Pancreas (tissue), 10 donors: ENCODE measurements at regions not wholly inside any gene's neighbourhood (a gene's known extent, or its start where the extent isn't known, plus 50 kb on each side); places are given as distances from the start of the nearest gene placed in this dataset.

Experiments
- ATAC-seq, 4 donors: fragments of 200-7000 bp; cut with Tn5 transposase; one replicate each; pipeline versions ENCODE4 v1.8.0 to v1.9.1; 2020; ENCODE audit warnings: mild to moderate bottlenecking in 4 of 4, moderate library complexity in 4 of 4
- DNase-seq, 6 donors: peaks; one replicate each; pipeline ENCODE4 v3.0.0-alpha.2; 2020
- FAIRE-seq: peaks from 2 replicates; lab custom pipeline; 2012; peaks lifted over from hg19 to GRCh38; lab: Jason Lieb, UNC
- H3K27ac ChIP-seq, 4 donors: fragments of 200-600 bp; sonication (generic); 1 replicate in 3 of 4; 2 replicates in 1 of 4; pipeline versions ENCODE4 v1.5.0 to v1.8.0; 2020
- H3K27me3 ChIP-seq, 4 donors: fragments of 200-600 bp; one replicate each; pipeline ENCODE4 v1.8.0; 2021
- H3K36me3 ChIP-seq, 3 donors: fragments of 200-600 bp; sonication (generic) in 1 of 3; one replicate each; pipeline versions ENCODE4 v1.5.0 to v1.8.0; 2020 to 2021
- H3K4me1 ChIP-seq, 3 donors: fragments of 200-600 bp; one replicate each; pipeline ENCODE4 v1.8.0; 2021
- H3K4me3 ChIP-seq, 4 donors: fragments of 200-600 bp; sonication (generic) in 2 of 4; one replicate each; pipeline versions ENCODE4 v1.5.0 to v1.8.0; 2020 to 2021
- H3K9me3 ChIP-seq, 4 donors: fragments of 200-600 bp; one replicate each; pipeline ENCODE4 v1.8.0; 2021
- WGBS, 2 donors: extraction: QIAGEN DNeasy Blood & Tissue Kit; methylation state at CpG; one replicate each; pipeline ENCODE4 v1.1.7; 2013; 5-methylcytosine and 5-hydroxymethylcytosine counted together
- intact Hi-C, 3 donors: fragments of 100-400 bp; cut with DNase I; formaldehyde crosslinking; loops; one replicate each; pipeline versions ENCODE4 v1.11.1 to v1.14.2; 2022
- TF ChIP-seq, protein P1 (sequence below), 4 donors: fragments of 200-600 bp; sonication (generic) in 3 of 4; IDR thresholded peaks; one replicate each; pipeline versions ENCODE4 v1.5.0 to v1.8.0; 2021; ENCODE audit warnings: antibody characterized with exemption in 4 of 4
- donor health status: healthy with polysubstance abuse.
- donor health status: DM: no; HTN: no; CAD: no; lungs with moderate emphysema.
- donor health status: DM: no; HTN: no; CAD: no.
- donor health status: control.
- donor health status: control.
- donor health status: Bipolar disorder and iron deficiency.
- donor health status: DM: yes; HTN: yes; CAD: no.
- donor health status: DM: no; HTN: no; CAD: no.
- donor health status: DM: no; HTN: no; CAD: no.
- donor health status: DM: yes; HTN: yes; CAD: no.

DNA sequence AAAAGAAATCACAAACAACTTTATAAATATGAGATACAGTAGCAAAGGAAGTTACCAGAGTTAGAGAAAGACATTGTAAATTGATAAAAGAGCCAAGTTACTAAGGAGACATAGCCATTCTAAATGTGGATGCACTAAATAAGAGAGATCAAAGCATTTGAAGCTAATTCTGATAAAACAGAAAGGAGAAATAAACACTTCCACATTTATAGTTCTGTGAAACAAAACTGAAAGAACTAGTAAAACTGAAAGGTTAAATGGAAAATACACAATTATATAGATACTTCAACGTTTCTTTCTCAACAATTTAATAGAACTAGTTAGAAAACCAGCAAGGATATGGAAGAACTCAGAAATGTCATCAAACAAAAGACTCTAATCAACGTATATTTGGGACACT lies 309.0 kb upstream of the CDH2 start:
- no peaks in the 10 kb centered on the region for H3K36me3 ChIP-seq
- no peak overlapping the region for H3K27ac ChIP-seq
- intact Hi-C loops, result no loop called here
- no peak for DNase-seq
- no peaks in the 10 kb centered on the region for H3K4me1 ChIP-seq
- FAIRE-seq, result no peak
- H3K27me3 ChIP-seq, result no peaks in the 10 kb centered on the region
- ATAC-seq, result no peak
- TF ChIP-seq, protein P1, sequence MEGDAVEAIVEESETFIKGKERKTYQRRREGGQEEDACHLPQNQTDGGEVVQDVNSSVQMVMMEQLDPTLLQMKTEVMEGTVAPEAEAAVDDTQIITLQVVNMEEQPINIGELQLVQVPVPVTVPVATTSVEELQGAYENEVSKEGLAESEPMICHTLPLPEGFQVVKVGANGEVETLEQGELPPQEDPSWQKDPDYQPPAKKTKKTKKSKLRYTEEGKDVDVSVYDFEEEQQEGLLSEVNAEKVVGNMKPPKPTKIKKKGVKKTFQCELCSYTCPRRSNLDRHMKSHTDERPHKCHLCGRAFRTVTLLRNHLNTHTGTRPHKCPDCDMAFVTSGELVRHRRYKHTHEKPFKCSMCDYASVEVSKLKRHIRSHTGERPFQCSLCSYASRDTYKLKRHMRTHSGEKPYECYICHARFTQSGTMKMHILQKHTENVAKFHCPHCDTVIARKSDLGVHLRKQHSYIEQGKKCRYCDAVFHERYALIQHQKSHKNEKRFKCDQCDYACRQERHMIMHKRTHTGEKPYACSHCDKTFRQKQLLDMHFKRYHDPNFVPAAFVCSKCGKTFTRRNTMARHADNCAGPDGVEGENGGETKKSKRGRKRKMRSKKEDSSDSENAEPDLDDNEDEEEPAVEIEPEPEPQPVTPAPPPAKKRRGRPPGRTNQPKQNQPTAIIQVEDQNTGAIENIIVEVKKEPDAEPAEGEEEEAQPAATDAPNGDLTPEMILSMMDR (IDR thresholded peaks at IDR 0.05), result no peak
- H3K9me3 ChIP-seq, result no peaks in the 10 kb centered on the region
- WGBS, 2 donors, result 25 to 44% methylated on average over 2 of the region's 2 CpGs
- no peak overlapping the region for H3K4me3 ChIP-seq

DNA sequence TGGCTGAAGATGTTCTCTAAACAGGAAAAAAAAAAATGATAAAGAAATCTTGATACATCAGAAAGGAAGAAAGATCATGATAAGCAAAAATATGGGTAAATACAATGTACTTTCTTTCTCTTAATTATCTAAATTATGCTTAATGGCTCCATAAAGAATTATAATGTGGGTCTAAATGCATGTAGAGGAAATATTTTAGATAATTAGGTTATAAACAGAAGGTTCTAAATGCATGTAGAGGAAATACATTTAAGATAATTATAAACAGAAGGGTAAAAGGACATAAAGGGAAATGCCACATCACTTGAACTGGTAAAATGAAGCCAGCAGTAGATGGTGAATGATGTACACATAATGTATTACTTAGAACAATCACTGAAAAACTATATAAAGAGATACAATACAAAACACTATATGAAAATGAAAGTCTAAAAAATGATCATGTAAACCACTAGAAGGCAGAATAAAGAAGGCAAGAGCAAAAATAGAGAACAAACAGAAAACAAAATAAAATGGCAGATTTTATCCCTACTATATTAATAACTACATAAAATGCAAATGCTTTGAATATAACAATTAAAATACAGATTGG lies 308.4 kb upstream of the CDH2 start:
- Histone ChIP-seq H3K27me3 (no peaks in the 10 kb centered on the region), H3K4me3 (no peak overlapping the region), H3K4me1 (no peaks in the 10 kb centered on the region), H3K9me3 (no peaks in the 10 kb centered on the region), H3K27ac (no peak overlapping the region), H3K36me3 (no peaks in the 10 kb centered on the region)
- intact Hi-C loops, result no loop called here
- DNase-seq (no peak), ATAC-seq (no peak), FAIRE-seq (no peak)
- TF ChIP-seq, protein P1 (IDR thresholded peaks at IDR 0.05), result no peak

DNA sequence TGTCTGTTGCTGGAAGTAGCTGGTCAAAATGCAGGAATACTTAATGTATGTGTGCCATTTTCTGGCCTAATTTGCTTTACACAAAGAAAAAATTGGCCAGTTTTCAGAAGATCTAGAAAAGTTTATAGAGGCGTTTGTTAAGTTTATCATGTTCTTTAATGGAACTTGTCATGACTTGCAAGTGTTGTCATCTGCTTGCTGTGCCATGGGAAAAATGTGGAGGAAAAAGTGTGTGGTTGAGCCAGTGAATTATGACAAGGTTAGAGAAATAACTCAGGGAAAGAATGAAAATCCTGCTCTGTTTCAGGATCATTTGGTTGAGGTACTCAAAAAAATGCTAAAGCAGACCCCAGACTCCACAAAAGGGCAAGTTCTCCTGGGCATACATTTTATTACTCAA lies 301.6 kb upstream of the CDH2 start:
- H3K36me3 ChIP-seq, result no peaks in the 10 kb centered on the region
- intact Hi-C loops, result no loop called here
- no peaks in the 10 kb centered on the region for H3K27me3 ChIP-seq
- no peaks in the 10 kb centered on the region for H3K9me3 ChIP-seq
- WGBS, 2 donors, result 35 to 58% methylated on average over 1 of the region's 1 CpG
- TF ChIP-seq, protein P1 (IDR thresholded peaks at IDR 0.05), result no peak
- no peak for DNase-seq
- no peak for ATAC-seq
- no peaks in the 10 kb centered on the region for H3K4me1 ChIP-seq
- no peak for FAIRE-seq
- no peak overlapping the region for H3K4me3 ChIP-seq
- no peak overlapping the region for H3K27ac ChIP-seq

- no peak overlapping the region for H3K4me3 ChIP-seq
- TF ChIP-seq, protein P1 (IDR thresholded peaks at IDR 0.05), result no peak
- no peak for FAIRE-seq
- DNase-seq, result no peak
- H3K4me1 ChIP-seq, result no peaks in the 10 kb centered on the region
- H3K36me3 ChIP-seq, result no peaks in the 10 kb centered on the region
- no peaks in the 10 kb centered on the region for H3K27me3 ChIP-seq
- H3K9me3 ChIP-seq, result no peaks in the 10 kb centered on the region
- WGBS, 2 donors, result 56 to 71% methylated on average over 2 of the region's 2 CpGs
- intact Hi-C loops, result no loop called here
- no peak for ATAC-seq
- no peak overlapping the region for H3K27ac ChIP-seq
These were observed 299.4 kb upstream of the CDH2 start for GRCh38 chr18:28476302-28476701.

GRCh38 chr18:28469946-28470345 lies 293.0 kb upstream of the CDH2 start:
- 25 to 34% methylated on average over 2 of the region's 2 CpGs for WGBS, 2 donors

More at GRCh38 chr18:28469946-28470345, 293.0 kb upstream of the CDH2 start:
- Histone ChIP-seq H3K4me3 (no peak overlapping the region), H3K4me1 (no peaks in the 10 kb centered on the region), H3K9me3 (no peaks in the 10 kb centered on the region), H3K27ac (no peak overlapping the region), H3K36me3 (no peaks in the 10 kb centered on the region), H3K27me3 (no peaks in the 10 kb centered on the region)
- DNase-seq (no peak), ATAC-seq (no peak), FAIRE-seq (no peak)
- TF ChIP-seq, protein P1 (IDR thresholded peaks at IDR 0.05), result no peak
- intact Hi-C loops, result no loop called here
